B cell (primary cell): ENCODE measurements at regions not wholly inside any gene's neighbourhood (a gene's known extent, or its start where the extent isn't known, plus 50 kb on each side); places are given as distances from the start of the nearest gene placed in this dataset.

Experiments used
- ATAC-seq: fragments of 200-7000 bp; cut with Tn5 transposase; one replicate; pipeline ENCODE4 v1.10.0; 2021; ENCODE audit warnings: low read depth, mild to moderate bottlenecking, moderate number of reproducible peaks, moderate library complexity
- CTCF ChIA-PET: fragments of 350-600 bp; sonication (Branson Sonifier 250); formaldehyde crosslinking; loops from one replicate; lab custom pipeline; 2021; ENCODE audit warnings: antibody characterized with exemption, inconsistent platforms; lab: Charles Lee
- POLR2A ChIA-PET: fragments of 350-600 bp; sonication (Branson Sonifier 250); formaldehyde crosslinking; loops from one replicate; lab custom pipeline; 2021; ENCODE audit warnings: antibody characterized with exemption; lab: Charles Lee
- DNase-seq: peaks from one replicate; pipeline ENCODE4 v3.0.0; 2013
- H2AFZ ChIP-seq: 2 replicates; pipeline ENCODE4 v1.6.1; 2012; ENCODE audit warnings: mild to moderate bottlenecking, low read depth, low read length; ENCODE audit not compliant: insufficient read depth, poor library complexity, severe bottlenecking
- H3K27ac ChIP-seq, 2 donors: 1 replicate in 1 of 2; 2 replicates in 1 of 2; pipeline ENCODE4 v1.5.1; 2012 to 2013; ENCODE audit warnings: low read length in 2 of 2, mild to moderate bottlenecking in 2 of 2, moderate library complexity in 1 of 2
- H3K27me3 ChIP-seq, 4 experiments: fragments of 200-600 bp in 1 of 4; sonication (generic) in 1 of 4; replicated peaks in 1 of 4; 1 replicate in 2 of 4; 2 replicates in 2 of 4; pipeline versions ENCODE4 v1.6.1 to v1.7.0; 2013 to 2016; ENCODE audit warnings: low read length in 3 of 4, mild to moderate bottlenecking in 2 of 4, mixed read lengths in 1 of 4, moderate library complexity in 1 of 4; ENCODE audit not compliant: insufficient read depth in 4 of 4, control insufficient read depth in 3 of 4; ENCODE audit errors: control extremely low read depth in 1 of 4
- H3K36me3 ChIP-seq, 2 experiments: replicated peaks in 1 of 2; 1 replicate in 1 of 2; 2 replicates in 1 of 2; pipeline versions ENCODE4 v1.6.1 to v1.7.1; 2013; ENCODE audit warnings: low read length in 1 of 2; ENCODE audit not compliant: insufficient read depth in 2 of 2, control insufficient read depth in 1 of 2; ENCODE audit errors: control extremely low read depth in 1 of 2, extremely low read depth in 1 of 2
- H3K4me1 ChIP-seq, 2 donors: fragments of 200-600 bp in 1 of 2; sonication (generic) in 1 of 2; 1 replicate in 1 of 2; 2 replicates in 1 of 2; pipeline versions ENCODE4 v1.5.1 to v1.6.1; 2013 to 2017; ENCODE audit warnings: low read length in 2 of 2; ENCODE audit not compliant: control insufficient read depth in 2 of 2, insufficient read depth in 2 of 2
- H3K4me2 ChIP-seq: replicated peaks from 2 replicates; pipeline ENCODE3; 2012; ENCODE audit warnings: mild to moderate bottlenecking, low read depth, low read length; ENCODE audit not compliant: poor library complexity, severe bottlenecking
- H3K4me3 ChIP-seq, 5 experiments: fragments of 200-600 bp in 1 of 5; sonication (generic) in 1 of 5; 1 replicate in 3 of 5; 2 replicates in 2 of 5; pipeline versions ENCODE4 v1.5.1 to v1.7.0; 2011 to 2016; ENCODE audit warnings: low read length in 4 of 5, mild to moderate bottlenecking in 4 of 5, low read depth in 2 of 5, control low read depth in 1 of 5, moderate library complexity in 1 of 5; ENCODE audit not compliant: insufficient read depth in 1 of 5; ENCODE audit errors: control extremely low read depth in 1 of 5, extremely low read depth in 1 of 5
- H3K79me2 ChIP-seq: fragments of 200-600 bp; sonication (generic); one replicate; pipeline ENCODE4 v1.6.0; 2016; ENCODE audit warnings: low read length; ENCODE audit not compliant: control insufficient read depth, insufficient read depth
- H3K9ac ChIP-seq: fragments of 200-600 bp; sonication (generic); 2 replicates; pipeline ENCODE4 v1.6.1; 2017; ENCODE audit warnings: mild to moderate bottlenecking, low read length, moderate library complexity
- H3K9me3 ChIP-seq, 3 donors: one replicate each; pipeline versions ENCODE4 v1.6.1 to v1.7.1; 2013; ENCODE audit warnings: low read length in 2 of 3; ENCODE audit not compliant: control insufficient read depth in 2 of 3, insufficient read depth in 1 of 3; ENCODE audit errors: control extremely low read depth in 1 of 3
- H4K20me1 ChIP-seq: 2 replicates; pipeline ENCODE4 v1.6.0; 2012; ENCODE audit warnings: mild to moderate bottlenecking, low read length; ENCODE audit not compliant: insufficient read depth, control insufficient read depth, poor library complexity, severe bottlenecking
- H3K27ac Mint-ChIP-seq: one replicate; pipeline ENCODE4 v1.8.0; 2021; ENCODE audit warnings: mixed read lengths
- H3K27me3 Mint-ChIP-seq: one replicate; pipeline ENCODE4 v1.8.0; 2021; ENCODE audit warnings: mixed read lengths
- H3K4me1 Mint-ChIP-seq: one replicate; pipeline ENCODE4 v1.8.0; 2021; ENCODE audit warnings: mixed read lengths
- H3K4me3 Mint-ChIP-seq: one replicate; pipeline ENCODE4 v1.8.0; 2021; ENCODE audit warnings: mixed read lengths
- H3K9me3 Mint-ChIP-seq: one replicate; pipeline ENCODE4 v1.8.0; 2022; ENCODE audit warnings: mixed read lengths; ENCODE audit not compliant: insufficient read depth
- EZH2 ChIP-seq: IDR thresholded peaks from 2 replicates; pipeline ENCODE4 v1.6.1; 2012; ENCODE audit warnings: borderline replicate concordance, low read depth, mild to moderate bottlenecking, moderate library complexity, low read length; ENCODE audit not compliant: insufficient read depth, poor library complexity, severe bottlenecking
- WGBS: methylation state at CpG from one replicate; pipeline ENCODE4 v1.1.5; 2013; ENCODE audit warnings: missing lambda C conversion rate; ENCODE audit not compliant: insufficient coverage; 5-methylcytosine and 5-hydroxymethylcytosine counted together
- intact Hi-C: fragments of 100-400 bp; cut with micrococcal nuclease; formaldehyde crosslinking; loops from one replicate; pipeline ENCODE4 v1.10.0; 2022
- TF ChIP-seq, protein P1 (sequence below): fragments of 200-600 bp; IDR thresholded peaks from one replicate; pipeline ENCODE4 v1.8.0; 2022; ENCODE audit warnings: antibody characterized with exemption, mild to moderate bottlenecking

DNA sequence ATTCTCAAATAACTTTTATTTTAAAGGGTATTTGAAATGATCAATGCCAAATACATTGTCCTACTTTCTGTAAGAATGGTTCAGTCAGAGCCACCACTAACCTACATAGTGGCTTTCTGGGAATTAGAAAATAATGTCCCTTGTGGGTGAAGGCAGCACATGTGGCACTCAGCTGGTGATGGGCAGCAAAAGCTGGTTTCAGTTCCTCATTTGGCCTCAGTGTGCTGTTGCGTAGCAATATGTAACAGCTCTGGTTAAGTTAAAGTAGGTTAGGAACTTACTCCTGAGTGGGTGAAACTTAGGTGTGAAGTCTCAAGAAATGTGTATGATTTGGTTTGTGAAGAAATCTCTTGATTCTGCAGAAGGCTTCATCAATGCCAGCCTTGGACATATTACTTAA is 99.6 kb upstream of the SPEF2 start:
- WGBS: 27% methylated on average over 1 of the region's 1 CpG
- no peaks in the 10 kb centered on the region for H3K27me3 Mint-ChIP-seq
- CTCF ChIA-PET: no interaction called here
- intact Hi-C loops: no loop called here
- Histone ChIP-seq H3K4me1 (no peaks in the 10 kb centered on the region), H3K9me3 (no peaks in the 10 kb centered on the region), H4K20me1 (no peaks in the 10 kb centered on the region), H3K9ac (no peak overlapping the region), H3K4me3 (no peak overlapping the region), H3K4me2 (no peak overlapping the region), H3K36me3 (no peaks in the 10 kb centered on the region), H3K27me3 (no peaks in the 10 kb centered on the region), H3K79me2 (no peaks in the 10 kb centered on the region), H2AFZ (no peak overlapping the region), H3K27ac (no peak overlapping the region)
- H3K27ac Mint-ChIP-seq: no peak overlapping the region
- POLR2A ChIA-PET: no interaction called here
- H3K9me3 Mint-ChIP-seq: no peaks in the 10 kb centered on the region
- H3K4me1 Mint-ChIP-seq: no peaks in the 10 kb centered on the region
- TF ChIP-seq EZH2: no peak
- TF ChIP-seq, protein P1, sequence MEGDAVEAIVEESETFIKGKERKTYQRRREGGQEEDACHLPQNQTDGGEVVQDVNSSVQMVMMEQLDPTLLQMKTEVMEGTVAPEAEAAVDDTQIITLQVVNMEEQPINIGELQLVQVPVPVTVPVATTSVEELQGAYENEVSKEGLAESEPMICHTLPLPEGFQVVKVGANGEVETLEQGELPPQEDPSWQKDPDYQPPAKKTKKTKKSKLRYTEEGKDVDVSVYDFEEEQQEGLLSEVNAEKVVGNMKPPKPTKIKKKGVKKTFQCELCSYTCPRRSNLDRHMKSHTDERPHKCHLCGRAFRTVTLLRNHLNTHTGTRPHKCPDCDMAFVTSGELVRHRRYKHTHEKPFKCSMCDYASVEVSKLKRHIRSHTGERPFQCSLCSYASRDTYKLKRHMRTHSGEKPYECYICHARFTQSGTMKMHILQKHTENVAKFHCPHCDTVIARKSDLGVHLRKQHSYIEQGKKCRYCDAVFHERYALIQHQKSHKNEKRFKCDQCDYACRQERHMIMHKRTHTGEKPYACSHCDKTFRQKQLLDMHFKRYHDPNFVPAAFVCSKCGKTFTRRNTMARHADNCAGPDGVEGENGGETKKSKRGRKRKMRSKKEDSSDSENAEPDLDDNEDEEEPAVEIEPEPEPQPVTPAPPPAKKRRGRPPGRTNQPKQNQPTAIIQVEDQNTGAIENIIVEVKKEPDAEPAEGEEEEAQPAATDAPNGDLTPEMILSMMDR: no peak
- no peak overlapping the region for H3K4me3 Mint-ChIP-seq
- no peak for DNase-seq
- no peak for ATAC-seq

DNA sequence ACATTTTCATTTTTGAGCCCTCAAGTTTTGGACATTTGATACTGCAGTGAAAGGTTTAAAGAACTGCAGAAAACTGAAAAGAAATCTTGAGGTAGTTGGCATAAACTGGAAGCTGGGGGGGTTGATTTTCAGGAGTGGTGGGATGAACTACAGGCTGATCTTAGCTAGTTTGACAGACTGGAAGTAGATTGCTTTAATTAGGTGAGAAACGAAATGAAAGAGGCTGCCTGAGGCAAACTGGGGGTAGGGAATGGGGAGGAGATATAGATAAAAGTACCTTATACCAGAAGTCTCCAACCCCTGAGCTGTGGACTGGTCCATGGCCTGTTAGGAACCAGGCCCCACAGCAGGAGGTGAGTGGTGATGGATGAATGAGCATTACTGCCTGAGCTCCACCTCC is 101.4 kb upstream of the SPEF2 start:
- TF ChIP-seq, protein P1: no peak
- no peak for TF ChIP-seq EZH2
- H3K9me3 Mint-ChIP-seq: no peaks in the 10 kb centered on the region
- Histone ChIP-seq H3K4me2 (no peak overlapping the region), H3K79me2 (no peaks in the 10 kb centered on the region), H3K36me3 (no peaks in the 10 kb centered on the region), H2AFZ (no peak overlapping the region), H3K27me3 (no peaks in the 10 kb centered on the region), H3K27ac (no peak overlapping the region), H4K20me1 (no peaks in the 10 kb centered on the region), H3K4me1 (no peaks in the 10 kb centered on the region), H3K4me3 (no peak overlapping the region), H3K9me3 (no peaks in the 10 kb centered on the region), H3K9ac (no peak overlapping the region)
- H3K4me3 Mint-ChIP-seq: no peak overlapping the region
- H3K4me1 Mint-ChIP-seq: no peaks in the 10 kb centered on the region
- no peak for DNase-seq
- ChIA-PET POLR2A (no interaction called here), CTCF (no interaction called here)
- ATAC-seq: no peak
- no peaks in the 10 kb centered on the region for H3K27me3 Mint-ChIP-seq
- H3K27ac Mint-ChIP-seq: no peak overlapping the region
- no CpG with 5 or more reads among the region's 1 CpG for WGBS
- intact Hi-C loops: no loop called here
